ENCODE measurements at regions not wholly inside any gene's neighbourhood (a gene's known extent, or its start where the extent isn't known, plus 50 kb on each side); places are given as distances from the start of the nearest gene placed in this dataset.

GRCh38 chr4:79603681-79604080, 195.7 kb upstream of the GK2 start:
- DNase-seq (ENCODE audit: low spot score), result no peak
- Histone ChIP-seq H3K27me3 (replicated peaks; ENCODE audit: insufficient read depth, low read depth, low read length, poor library complexity) (no peaks in the 10 kb centered on the region), H3K9me3 (ENCODE audit: low read depth, low read length, poor library complexity, severe bottlenecking) (no peaks in the 10 kb centered on the region), H3K27ac (ENCODE audit: low read depth, low read length, poor library complexity, severe bottlenecking) (no peak overlapping the region), H3K4me3 (ENCODE audit: low read depth, low read length, poor library complexity, severe bottlenecking) (no peak overlapping the region), H3K36me3 (ENCODE audit: insufficient read depth, low read length, poor library complexity, severe bottlenecking) (no peaks in the 10 kb centered on the region), H3K4me1 (ENCODE audit: insufficient read depth, low read length, poor library complexity, severe bottlenecking) (no peaks in the 10 kb centered on the region)
- intact Hi-C loops (cut with micrococcal nuclease; ENCODE audit: unreplicated experiment), result no loop called here
- no peak for TF ChIP-seq EZH2 (IDR thresholded peaks at IDR 0.05; ENCODE audit: borderline replicate concordance, low read depth, low read length, poor library complexity, severe bottlenecking)
- TF ChIP-seq CTCF (conservative IDR thresholded peaks at IDR 0.05; ENCODE audit: low read depth, low read length), result no peak
- ChIA-PET POLR2A (ENCODE audit: low non-redundant PET) (no interaction called here), CTCF (no interaction called here)
- no TSS peak for BruUV-seq (replicated peaks)

GRCh38 chr4:79599691-79600090, 191.7 kb upstream of the GK2 start:
- no TSS peak for BruUV-seq (replicated peaks)
- CTCF ChIA-PET, result no interaction called here
- H3K27me3 ChIP-seq (replicated peaks; ENCODE audit: insufficient read depth, low read depth, low read length, poor library complexity), result no peaks in the 10 kb centered on the region

GRCh38 chr4:79598801-79599200, 190.8 kb upstream of the GK2 start:
- Histone ChIP-seq H3K4me3 (ENCODE audit: low read depth, low read length, poor library complexity, severe bottlenecking) (no peak overlapping the region), H3K4me1 (ENCODE audit: insufficient read depth, low read length, poor library complexity, severe bottlenecking) (no peaks in the 10 kb centered on the region), H3K9me3 (ENCODE audit: low read depth, low read length, poor library complexity, severe bottlenecking) (no peaks in the 10 kb centered on the region), H3K27me3 (replicated peaks; ENCODE audit: insufficient read depth, low read depth, low read length, poor library complexity) (no peaks in the 10 kb centered on the region), H3K36me3 (ENCODE audit: insufficient read depth, low read length, poor library complexity, severe bottlenecking) (no peaks in the 10 kb centered on the region), H3K27ac (ENCODE audit: low read depth, low read length, poor library complexity, severe bottlenecking) (no peak overlapping the region)
- intact Hi-C loops (cut with micrococcal nuclease; ENCODE audit: unreplicated experiment), result no loop called here
- ChIA-PET POLR2A (ENCODE audit: low non-redundant PET) (no interaction called here), CTCF (no interaction called here)
- no peak for DNase-seq (ENCODE audit: low spot score)
- TF ChIP-seq EZH2 (IDR thresholded peaks at IDR 0.05; ENCODE audit: borderline replicate concordance, low read depth, low read length, poor library complexity, severe bottlenecking) (no peak), CTCF (conservative IDR thresholded peaks at IDR 0.05; ENCODE audit: low read depth, low read length) (no peak)
- BruUV-seq (replicated peaks), result no TSS peak

More at GRCh38 chr4:79599691-79600090, 191.7 kb upstream of the GK2 start:
- no peak overlapping the region for H3K4me3 ChIP-seq (ENCODE audit: low read depth, low read length, poor library complexity, severe bottlenecking)
- DNase-seq (ENCODE audit: low spot score), result no peak
- POLR2A ChIA-PET (ENCODE audit: low non-redundant PET), result no interaction called here
- no peak for TF ChIP-seq EZH2 (IDR thresholded peaks at IDR 0.05; ENCODE audit: borderline replicate concordance, low read depth, low read length, poor library complexity, severe bottlenecking)
- no peak for TF ChIP-seq CTCF (conservative IDR thresholded peaks at IDR 0.05; ENCODE audit: low read depth, low read length)
- no peaks in the 10 kb centered on the region for H3K36me3 ChIP-seq (ENCODE audit: insufficient read depth, low read length, poor library complexity, severe bottlenecking)
- no peaks in the 10 kb centered on the region for H3K4me1 ChIP-seq (ENCODE audit: insufficient read depth, low read length, poor library complexity, severe bottlenecking)
- H3K9me3 ChIP-seq (ENCODE audit: low read depth, low read length, poor library complexity, severe bottlenecking), result no peaks in the 10 kb centered on the region
- no peak overlapping the region for H3K27ac ChIP-seq (ENCODE audit: low read depth, low read length, poor library complexity, severe bottlenecking)
- intact Hi-C loops (cut with micrococcal nuclease; ENCODE audit: unreplicated experiment), result no loop called here

All from A673 (cell line).